MM.1S (cell line): ENCODE measurements at regions not wholly inside any gene's neighbourhood (a gene's known extent, or its start where the extent isn't known, plus 50 kb on each side); places are given as distances from the start of the nearest gene placed in this dataset.

Experiments
- DNase-seq: peaks from one replicate; pipeline ENCODE4 v3.0.0-alpha.2; 2015
- H2AFZ ChIP-seq: fragments of 300-600 bp; sonication (generic); 2 replicates; pipeline ENCODE4 v1.6.0; 2016; ENCODE audit warnings: antibody characterized with exemption, low read length
- H3F3A ChIP-seq: fragments of 300-600 bp; sonication (generic); 2 replicates; pipeline ENCODE4 v1.6.1; 2016; ENCODE audit warnings: mild to moderate bottlenecking, antibody characterized with exemption, low read length, moderate library complexity, mixed read lengths; ENCODE audit not compliant: insufficient read depth
- H3K27ac ChIP-seq: fragments of 300-600 bp; sonication (generic); 2 replicates; pipeline ENCODE4 v1.5.1; 2016; ENCODE audit warnings: mild to moderate bottlenecking, low read length
- H3K27me3 ChIP-seq: fragments of 300-600 bp; sonication (generic); replicated peaks from 2 replicates; pipeline ENCODE4 v1.6.0; 2016; ENCODE audit warnings: low read length; ENCODE audit not compliant: insufficient read depth
- H3K36me3 ChIP-seq: fragments of 300-600 bp; sonication (generic); replicated peaks from 2 replicates; pipeline ENCODE4 v1.6.1; 2016; ENCODE audit warnings: mild to moderate bottlenecking, low read length, mixed read lengths; ENCODE audit not compliant: insufficient read depth
- H3K4me1 ChIP-seq: fragments of 300-600 bp; sonication (generic); 2 replicates; pipeline ENCODE4 v1.6.1; 2016; ENCODE audit warnings: low read length, mixed read lengths
- H3K4me2 ChIP-seq: fragments of 300-600 bp; sonication (generic); 2 replicates; pipeline ENCODE4 v1.6.0; 2016; ENCODE audit warnings: low read depth, low read length
- H3K4me3 ChIP-seq: fragments of 300-600 bp; sonication (generic); 2 replicates; pipeline ENCODE4 v1.5.1; 2016; ENCODE audit warnings: low read length, mixed read lengths
- H3K79me2 ChIP-seq: fragments of 300-600 bp; sonication (generic); 2 replicates; pipeline ENCODE4 v1.6.1; 2016; ENCODE audit warnings: mixed run types, low read length, mixed read lengths
- H3K9ac ChIP-seq: fragments of 300-600 bp; sonication (generic); 2 replicates; pipeline ENCODE4 v1.6.1; 2016; ENCODE audit warnings: low read length, mixed read lengths
- H3K9me2 ChIP-seq: fragments of 300-600 bp; sonication (generic); replicated peaks from 2 replicates; pipeline ENCODE4 v1.6.1; 2016; ENCODE audit warnings: mild to moderate bottlenecking, low read length, mixed read lengths; ENCODE audit not compliant: insufficient read depth
- H3K9me3 ChIP-seq: fragments of 300-600 bp; sonication (generic); replicated peaks from 2 replicates; pipeline ENCODE4 v1.6.1; 2016; ENCODE audit warnings: mild to moderate bottlenecking, low read length, mixed read lengths; ENCODE audit not compliant: insufficient read depth
- H4K20me1 ChIP-seq: fragments of 300-600 bp; sonication (generic); 2 replicates; pipeline ENCODE4 v1.6.1; 2016; ENCODE audit warnings: mild to moderate bottlenecking, low read length, moderate library complexity, mixed read lengths; ENCODE audit not compliant: insufficient read depth
- CTCF ChIP-seq: fragments of 300-600 bp; sonication (generic); IDR thresholded peaks from 2 replicates; pipeline ENCODE4 v1.5.1; 2016; ENCODE audit warnings: antibody characterized with exemption, low read length, mixed read lengths
- EZH2 ChIP-seq: fragments of 300-600 bp; sonication (generic); optimal IDR thresholded peaks from 2 replicates; pipeline ENCODE3; 2017; ENCODE audit warnings: low read depth, mild to moderate bottlenecking, antibody characterized with exemption, low read length, mixed read lengths
- EZH2phosphoT487 ChIP-seq: fragments of 300-600 bp; sonication (generic); IDR thresholded peaks from 2 replicates; pipeline ENCODE4 v1.6.1; 2018; ENCODE audit warnings: antibody characterized with exemption, low read length

GRCh38 chr11:119809346-119809745 lies 80.3 kb upstream of the NECTIN1 start:
- no peaks in the 10 kb centered on the region for H4K20me1 ChIP-seq
- H3K4me3 ChIP-seq: no peak overlapping the region
- H3K9me2 ChIP-seq: no peaks in the 10 kb centered on the region
- no peak overlapping the region for H3K27ac ChIP-seq
- no peak overlapping the region for H2AFZ ChIP-seq
- DNase-seq: no peak
- H3K4me1 ChIP-seq: no peaks in the 10 kb centered on the region
- H3F3A ChIP-seq: no peaks in the 10 kb centered on the region
- no peak overlapping the region for H3K9ac ChIP-seq
- no peak overlapping the region for H3K4me2 ChIP-seq
- H3K79me2 ChIP-seq: no peaks in the 10 kb centered on the region
- no peaks in the 10 kb centered on the region for H3K36me3 ChIP-seq
- H3K27me3 ChIP-seq: peaks cover 11% of the 10 kb centered on the region; the same call in 1 of the 2 replicates
- TF ChIP-seq EZH2phosphoT487 (no peak), CTCF (no peak), EZH2 (no peak)
- H3K9me3 ChIP-seq: no peaks in the 10 kb centered on the region

- TF ChIP-seq EZH2: no peak
- TF ChIP-seq EZH2phosphoT487: no peak
- TF ChIP-seq CTCF: no peak
- Histone ChIP-seq H3K79me2 (no peaks in the 10 kb centered on the region), H3K4me3 (no peak overlapping the region), H3K9ac (no peak overlapping the region), H3K9me2 (no peaks in the 10 kb centered on the region), H4K20me1 (no peaks in the 10 kb centered on the region), H3K27ac (no peak overlapping the region), H3K4me1 (no peaks in the 10 kb centered on the region), H3K36me3 (no peaks in the 10 kb centered on the region), H2AFZ (no peak overlapping the region), H3K27me3 (peaks cover 13% of the 10 kb centered on the region; the same call in 1 of the 2 replicates), H3K9me3 (no peaks in the 10 kb centered on the region), H3K4me2 (no peak overlapping the region), H3F3A (no peaks in the 10 kb centered on the region)
- DNase-seq: no peak
Measured at GRCh38 chr11:119808407-119809185, 79.6 kb upstream of the NECTIN1 start.

- H3K4me2 ChIP-seq: no peak overlapping the region
- no peaks in the 10 kb centered on the region for H3F3A ChIP-seq
- H3K27ac ChIP-seq: no peak overlapping the region
- TF ChIP-seq EZH2: no peak
- no peak for TF ChIP-seq CTCF
- no peak for TF ChIP-seq EZH2phosphoT487
- DNase-seq: no peak
- H3K9me3 ChIP-seq: no peaks in the 10 kb centered on the region
- no peaks in the 10 kb centered on the region for H3K9me2 ChIP-seq
- peaks cover 17% of the 10 kb centered on the region; the same call in 1 of the 2 replicates for H3K27me3 ChIP-seq
- no peak overlapping the region for H2AFZ ChIP-seq
- no peaks in the 10 kb centered on the region for H4K20me1 ChIP-seq
- H3K4me3 ChIP-seq: no peak overlapping the region
- no peak overlapping the region for H3K9ac ChIP-seq
- H3K4me1 ChIP-seq: no peaks in the 10 kb centered on the region
- no peaks in the 10 kb centered on the region for H3K36me3 ChIP-seq
- H3K79me2 ChIP-seq: no peaks in the 10 kb centered on the region
Measured at GRCh38 chr11:119807841-119808240, 78.8 kb upstream of the NECTIN1 start.
